Hepatocyte (in vitro differentiated cells): ENCODE measurements at regions not wholly inside any gene's neighbourhood (a gene's known extent, or its start where the extent isn't known, plus 50 kb on each side); places are given as distances from the start of the nearest gene placed in this dataset.

Experiments used
- DNase-seq: peaks from one replicate; pipeline ENCODE4 v3.0.0-alpha.2; 2016; ENCODE audit warnings: low spot score
- H2AFZ ChIP-seq: fragments of 200-600 bp; sonication (generic); 2 replicates; pipeline ENCODE4 v1.6.0; 2016; ENCODE audit warnings: antibody characterized with exemption, mild to moderate bottlenecking
- H3K27ac ChIP-seq: fragments of 200-600 bp; sonication (generic); 2 replicates; pipeline ENCODE4 v1.5.1; 2016; ENCODE audit warnings: mild to moderate bottlenecking
- H3K27me3 ChIP-seq: fragments of 200-600 bp; sonication (generic); 2 replicates; pipeline ENCODE4 v1.6.1; 2016
- H3K36me3 ChIP-seq: fragments of 200-600 bp; sonication (generic); replicated peaks from 2 replicates; pipeline ENCODE4 v1.5.1; 2016; ENCODE audit warnings: low read depth; ENCODE audit not compliant: insufficient read depth
- H3K4me1 ChIP-seq: fragments of 200-600 bp; sonication (generic); 2 replicates; pipeline ENCODE4 v1.5.1; 2016; ENCODE audit warnings: mild to moderate bottlenecking, moderate library complexity; ENCODE audit not compliant: insufficient read depth
- H3K4me2 ChIP-seq: fragments of 200-600 bp; sonication (generic); 2 replicates; pipeline ENCODE4 v1.6.0; 2016
- H3K4me3 ChIP-seq: fragments of 200-600 bp; sonication (generic); 2 replicates; pipeline ENCODE4 v1.5.1; 2016; ENCODE audit warnings: mild to moderate bottlenecking
- H3K79me2 ChIP-seq: fragments of 200-600 bp; sonication (generic); 2 replicates; pipeline ENCODE4 v1.6.0; 2017; ENCODE audit warnings: mild to moderate bottlenecking
- H3K9me2 ChIP-seq: fragments of 200-600 bp; sonication (generic); replicated peaks from 2 replicates; pipeline ENCODE4 v1.6.0; 2017; ENCODE audit warnings: mild to moderate bottlenecking; ENCODE audit not compliant: insufficient read depth
- H3K9me3 ChIP-seq: fragments of 200-600 bp; sonication (generic); 2 replicates; pipeline ENCODE4 v1.5.1; 2016; ENCODE audit warnings: low read depth, mild to moderate bottlenecking
- H4K20me1 ChIP-seq: fragments of 200-600 bp; sonication (generic); 2 replicates; pipeline ENCODE4 v1.6.0; 2016; ENCODE audit warnings: mild to moderate bottlenecking; ENCODE audit not compliant: insufficient read depth, poor library complexity, severe bottlenecking
- EZH2 ChIP-seq: fragments of 200-600 bp; sonication (generic); IDR thresholded peaks from 2 replicates; pipeline ENCODE4 v1.6.1; 2016; ENCODE audit warnings: antibody characterized with exemption, mild to moderate bottlenecking, borderline replicate concordance
- EZH2phosphoT487 ChIP-seq: fragments of 200-600 bp; sonication (generic); IDR thresholded peaks from one replicate; pipeline ENCODE4 v1.6.1; 2018; ENCODE audit warnings: antibody characterized with exemption, mild to moderate bottlenecking, low read depth, moderate library complexity; ENCODE audit not compliant: unreplicated experiment, severe bottlenecking
- WGBS: methylation state at CpG from one replicate; pipeline ENCODE4 v1.1.6; 2016; ENCODE audit warnings: low lambda C conversion rate; ENCODE audit errors: missing lambda C conversion rate; 5-methylcytosine and 5-hydroxymethylcytosine counted together
- TF ChIP-seq, protein P1 (sequence below): fragments of 200-600 bp; sonication (generic); IDR thresholded peaks from 2 replicates; pipeline ENCODE4 v1.5.1; 2016; ENCODE audit warnings: antibody characterized with exemption, mild to moderate bottlenecking; ENCODE audit not compliant: poor library complexity

DNA sequence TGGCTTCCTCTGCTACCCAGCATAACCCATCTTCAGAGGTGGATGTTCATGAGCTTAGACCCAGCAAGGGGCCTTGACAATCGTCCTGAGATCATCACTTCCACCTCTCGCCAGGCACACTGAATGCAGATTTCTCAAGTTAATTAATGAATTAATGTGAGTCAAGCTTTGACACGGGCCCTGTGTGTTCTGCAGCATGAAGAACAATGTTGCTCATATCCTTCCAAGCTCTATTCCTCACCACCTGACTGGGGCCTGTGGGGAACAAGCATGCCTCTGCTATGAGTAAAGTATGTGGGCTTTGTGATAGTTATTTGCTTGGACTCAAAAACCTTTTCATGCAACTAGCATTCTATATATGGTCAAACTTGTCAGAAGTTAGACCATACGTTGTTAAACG lies 122.0 kb downstream of the SEC16B start:
- Histone ChIP-seq H3K9me2 (no peaks in the 10 kb centered on the region), H3K36me3 (no peaks in the 10 kb centered on the region), H3K4me3 (no peak overlapping the region), H3K9me3 (no peaks in the 10 kb centered on the region), H4K20me1 (no peaks in the 10 kb centered on the region), H3K4me1 (no peaks in the 10 kb centered on the region), H2AFZ (no peak overlapping the region), H3K27me3 (no peaks in the 10 kb centered on the region), H3K4me2 (no peak overlapping the region), H3K27ac (no peak overlapping the region), H3K79me2 (no peaks in the 10 kb centered on the region)
- DNase-seq, result no peak
- 82% methylated on average over 5 of the region's 5 CpGs for WGBS
- TF ChIP-seq, protein P1, sequence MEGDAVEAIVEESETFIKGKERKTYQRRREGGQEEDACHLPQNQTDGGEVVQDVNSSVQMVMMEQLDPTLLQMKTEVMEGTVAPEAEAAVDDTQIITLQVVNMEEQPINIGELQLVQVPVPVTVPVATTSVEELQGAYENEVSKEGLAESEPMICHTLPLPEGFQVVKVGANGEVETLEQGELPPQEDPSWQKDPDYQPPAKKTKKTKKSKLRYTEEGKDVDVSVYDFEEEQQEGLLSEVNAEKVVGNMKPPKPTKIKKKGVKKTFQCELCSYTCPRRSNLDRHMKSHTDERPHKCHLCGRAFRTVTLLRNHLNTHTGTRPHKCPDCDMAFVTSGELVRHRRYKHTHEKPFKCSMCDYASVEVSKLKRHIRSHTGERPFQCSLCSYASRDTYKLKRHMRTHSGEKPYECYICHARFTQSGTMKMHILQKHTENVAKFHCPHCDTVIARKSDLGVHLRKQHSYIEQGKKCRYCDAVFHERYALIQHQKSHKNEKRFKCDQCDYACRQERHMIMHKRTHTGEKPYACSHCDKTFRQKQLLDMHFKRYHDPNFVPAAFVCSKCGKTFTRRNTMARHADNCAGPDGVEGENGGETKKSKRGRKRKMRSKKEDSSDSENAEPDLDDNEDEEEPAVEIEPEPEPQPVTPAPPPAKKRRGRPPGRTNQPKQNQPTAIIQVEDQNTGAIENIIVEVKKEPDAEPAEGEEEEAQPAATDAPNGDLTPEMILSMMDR, result no peak
- no peak for TF ChIP-seq EZH2
- no peak for TF ChIP-seq EZH2phosphoT487

DNA sequence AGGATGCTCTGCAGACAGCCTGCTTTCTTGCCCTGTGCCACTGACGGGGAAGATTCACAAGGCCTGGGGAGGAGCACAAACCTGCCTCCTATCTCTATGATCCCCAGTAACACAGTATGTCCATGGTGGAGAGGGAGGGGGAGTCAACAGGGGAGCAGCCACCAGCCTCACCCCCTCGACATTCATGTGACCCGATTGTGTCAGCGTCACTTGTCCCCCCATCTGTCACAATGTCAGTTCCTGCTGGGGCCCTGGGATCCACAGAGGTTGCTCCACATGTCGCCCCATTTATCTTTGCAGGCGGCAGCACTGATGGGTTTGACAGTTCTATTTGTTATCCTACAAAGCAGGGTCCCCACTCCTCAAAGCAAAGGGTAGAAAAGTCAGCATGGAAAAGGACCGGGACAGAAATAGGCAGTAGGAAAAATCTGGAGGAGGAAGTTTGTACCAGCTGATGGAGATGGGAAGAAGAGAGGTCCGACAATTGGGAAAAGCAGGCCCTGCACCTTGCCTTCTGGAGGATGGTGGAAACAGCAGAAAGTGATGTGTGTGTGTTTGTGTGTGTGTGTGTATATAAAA lies 130.9 kb downstream of the SEC16B start:
- DNase-seq, result no peak
- Histone ChIP-seq H3K36me3 (no peaks in the 10 kb centered on the region), H3K27me3 (no peaks in the 10 kb centered on the region), H3K27ac (no peak overlapping the region), H3K79me2 (no peaks in the 10 kb centered on the region), H3K9me3 (no peaks in the 10 kb centered on the region), H3K4me3 (no peak overlapping the region), H2AFZ (no peak overlapping the region), H3K9me2 (no peaks in the 10 kb centered on the region), H3K4me1 (no peaks in the 10 kb centered on the region), H4K20me1 (no peaks in the 10 kb centered on the region), H3K4me2 (no peak overlapping the region)
- TF ChIP-seq, protein P1, result no peak
- TF ChIP-seq EZH2phosphoT487 (no peak), EZH2 (no peak)
- 86% methylated on average over 8 of the region's 8 CpGs for WGBS

- no peak overlapping the region for H2AFZ ChIP-seq
- no peak for DNase-seq
- H3K4me3 ChIP-seq, result no peak overlapping the region
- no peaks in the 10 kb centered on the region for H3K36me3 ChIP-seq
- 77% methylated on average over 3 of the region's 3 CpGs for WGBS
- TF ChIP-seq, protein P1, result no peak
- TF ChIP-seq EZH2phosphoT487 (no peak), EZH2 (no peak)
- H3K9me2 ChIP-seq, result no peaks in the 10 kb centered on the region
- no peaks in the 10 kb centered on the region for H3K79me2 ChIP-seq
- H3K4me1 ChIP-seq, result no peaks in the 10 kb centered on the region
- H3K27me3 ChIP-seq, result no peaks in the 10 kb centered on the region
- no peaks in the 10 kb centered on the region for H3K9me3 ChIP-seq
- H4K20me1 ChIP-seq, result no peaks in the 10 kb centered on the region
- H3K27ac ChIP-seq, result no peak overlapping the region
- H3K4me2 ChIP-seq, result no peak overlapping the region
Observed at GRCh38 chr1:177833631-177834030, 136.2 kb downstream of the SEC16B start.
